Retinal pigment epithelial cell (primary cell): ENCODE measurements at regions not wholly inside any gene's neighbourhood (a gene's known extent, or its start where the extent isn't known, plus 50 kb on each side); places are given as distances from the start of the nearest gene placed in this dataset.
"Not testable (repeated sequence)": the region's sequence is repeated elsewhere in the genome, so short reads cannot be mapped to it uniquely, and the experiment has no call there.

Source experiments
- DNase-seq: peaks from one replicate; pipeline ENCODE4 v3.0.0-alpha.2; 2010; ENCODE audit warnings: low read depth
- H3K4me3 ChIP-seq: 2 replicates; pipeline ENCODE4 v1.5.1; 2011; ENCODE audit warnings: mild to moderate bottlenecking, low read length, control low read depth, moderate library complexity
- TF ChIP-seq, protein P1 (sequence below): conservative IDR thresholded peaks from 2 replicates; pipeline ENCODE4 v1.5.1; 2011; ENCODE audit warnings: low read depth, low read length, control low read depth, inconsistent platforms

DNA sequence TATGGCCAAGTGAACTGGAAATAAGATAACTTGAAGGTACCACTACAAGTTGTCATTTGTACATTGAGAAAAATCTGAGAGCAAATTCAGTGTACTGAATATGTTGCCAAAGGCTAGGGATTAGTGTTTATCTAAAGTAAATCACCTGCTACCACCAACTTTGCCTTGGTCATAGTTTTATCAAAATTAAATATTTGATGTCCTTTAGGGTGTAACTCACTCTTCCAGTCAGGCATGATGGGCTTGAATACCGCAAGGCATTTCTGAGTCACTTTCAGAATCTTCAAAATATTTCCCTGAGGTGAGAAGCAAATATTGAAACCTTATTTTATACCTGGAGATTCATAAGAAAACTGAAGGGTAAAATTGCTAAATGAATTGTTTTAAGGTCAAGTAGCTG, 1338.6 kb upstream of the ACO1 start:
- no peak for DNase-seq
- TF ChIP-seq, protein P1, sequence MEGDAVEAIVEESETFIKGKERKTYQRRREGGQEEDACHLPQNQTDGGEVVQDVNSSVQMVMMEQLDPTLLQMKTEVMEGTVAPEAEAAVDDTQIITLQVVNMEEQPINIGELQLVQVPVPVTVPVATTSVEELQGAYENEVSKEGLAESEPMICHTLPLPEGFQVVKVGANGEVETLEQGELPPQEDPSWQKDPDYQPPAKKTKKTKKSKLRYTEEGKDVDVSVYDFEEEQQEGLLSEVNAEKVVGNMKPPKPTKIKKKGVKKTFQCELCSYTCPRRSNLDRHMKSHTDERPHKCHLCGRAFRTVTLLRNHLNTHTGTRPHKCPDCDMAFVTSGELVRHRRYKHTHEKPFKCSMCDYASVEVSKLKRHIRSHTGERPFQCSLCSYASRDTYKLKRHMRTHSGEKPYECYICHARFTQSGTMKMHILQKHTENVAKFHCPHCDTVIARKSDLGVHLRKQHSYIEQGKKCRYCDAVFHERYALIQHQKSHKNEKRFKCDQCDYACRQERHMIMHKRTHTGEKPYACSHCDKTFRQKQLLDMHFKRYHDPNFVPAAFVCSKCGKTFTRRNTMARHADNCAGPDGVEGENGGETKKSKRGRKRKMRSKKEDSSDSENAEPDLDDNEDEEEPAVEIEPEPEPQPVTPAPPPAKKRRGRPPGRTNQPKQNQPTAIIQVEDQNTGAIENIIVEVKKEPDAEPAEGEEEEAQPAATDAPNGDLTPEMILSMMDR, result no peak
- H3K4me3 ChIP-seq, result no peak overlapping the region

DNA sequence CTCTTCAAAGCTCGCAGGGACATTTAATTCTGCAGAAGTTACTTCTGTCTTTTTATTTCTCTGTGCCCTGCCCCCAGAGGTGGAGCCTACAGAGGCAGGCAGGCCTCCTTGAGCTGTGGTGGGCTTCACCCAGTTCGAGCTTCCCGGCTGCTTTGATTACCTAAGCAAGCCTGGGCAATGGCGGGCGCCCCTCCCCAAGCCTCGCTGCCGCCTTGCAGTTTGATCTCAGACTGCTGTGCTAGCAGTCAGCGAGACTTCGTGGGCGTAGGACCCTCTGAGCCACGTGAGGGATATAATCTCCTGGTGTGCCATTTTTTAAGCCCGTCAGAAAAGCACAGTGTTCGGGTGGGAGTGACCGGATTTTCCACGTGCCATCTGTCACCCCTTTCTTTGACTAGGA, 1322.9 kb upstream of the ACO1 start:
- H3K4me3 ChIP-seq, DNase-seq: not testable (repeated sequence)

DNA sequence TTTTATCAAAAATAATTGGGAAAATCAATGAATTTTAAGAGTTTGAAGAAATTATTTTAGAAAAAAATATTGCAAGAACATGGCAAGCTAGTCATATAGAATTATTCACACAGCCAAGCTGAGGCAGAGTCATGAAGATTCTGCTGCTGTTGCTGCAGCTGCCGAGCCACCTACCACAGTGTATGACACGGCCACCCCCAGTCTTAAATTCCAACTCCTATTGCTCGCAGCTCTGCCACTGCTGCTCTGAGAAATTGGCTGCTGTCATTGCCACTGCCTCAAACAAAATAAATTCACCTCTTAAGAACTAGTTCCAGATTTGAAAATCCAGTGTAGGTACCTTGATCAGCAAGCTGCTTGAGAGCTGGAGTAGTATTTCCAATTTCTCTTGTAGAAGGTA, 1318.8 kb upstream of the ACO1 start:
- DNase-seq, result no peak
- TF ChIP-seq, protein P1, result no peak
- no peak overlapping the region for H3K4me3 ChIP-seq

DNA sequence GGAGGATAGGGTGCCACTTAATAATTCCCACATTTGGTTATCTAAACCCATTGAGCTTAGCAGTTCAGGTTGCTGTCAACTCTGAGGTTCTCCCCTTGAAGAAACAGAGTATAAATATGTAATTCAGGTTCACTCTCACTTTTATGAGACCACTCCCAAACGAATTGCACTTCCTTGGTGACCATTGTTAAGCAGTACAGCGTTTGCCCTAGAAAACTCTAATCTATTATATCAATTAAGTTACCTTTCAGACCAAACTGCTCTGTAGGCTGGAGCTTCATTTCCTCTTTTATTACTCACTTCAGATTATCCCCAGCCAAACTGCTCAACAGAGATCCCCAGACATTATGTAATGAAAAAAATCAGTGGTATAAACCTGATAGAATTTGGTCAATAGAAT, 1317.0 kb upstream of the ACO1 start:
- no peak overlapping the region for H3K4me3 ChIP-seq
- no peak for DNase-seq
- TF ChIP-seq, protein P1, result no peak

DNA sequence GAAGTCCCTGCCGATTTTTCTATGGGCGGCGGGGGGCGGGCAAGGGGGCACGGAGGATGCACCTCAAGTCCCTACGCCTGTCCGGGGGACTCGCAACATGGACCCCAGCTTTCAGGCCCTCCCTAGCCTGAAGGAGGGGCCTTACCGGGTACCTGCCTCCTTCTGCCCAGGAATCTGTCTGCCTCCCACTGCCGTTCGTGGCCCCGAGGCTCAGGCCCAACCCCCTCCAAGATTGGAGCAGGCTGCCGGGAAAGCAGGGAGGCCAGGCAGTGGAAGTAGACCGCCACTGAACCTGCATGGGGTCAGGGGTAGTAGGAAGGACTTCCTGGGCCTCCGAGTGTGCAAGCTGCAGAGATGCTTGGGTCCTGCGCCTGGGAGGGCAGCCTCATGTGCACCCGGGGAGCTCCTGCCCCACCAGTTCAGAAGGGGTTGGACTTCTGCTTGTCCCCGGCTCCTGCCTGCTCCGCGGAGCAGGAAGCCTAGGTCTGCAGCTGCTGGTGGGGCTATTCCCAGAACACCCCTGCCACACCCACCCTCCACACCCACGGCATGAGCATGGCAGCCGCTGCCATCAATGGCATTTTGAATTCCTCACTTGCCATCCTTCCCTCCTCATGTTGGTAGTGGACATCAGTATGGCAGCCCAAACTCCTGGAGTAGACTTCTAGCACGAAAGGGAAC, 1312.7 kb upstream of the ACO1 start:
- no peak overlapping the region for H3K4me3 ChIP-seq
- DNase-seq, result no peak
- TF ChIP-seq, protein P1, result no peak

DNA sequence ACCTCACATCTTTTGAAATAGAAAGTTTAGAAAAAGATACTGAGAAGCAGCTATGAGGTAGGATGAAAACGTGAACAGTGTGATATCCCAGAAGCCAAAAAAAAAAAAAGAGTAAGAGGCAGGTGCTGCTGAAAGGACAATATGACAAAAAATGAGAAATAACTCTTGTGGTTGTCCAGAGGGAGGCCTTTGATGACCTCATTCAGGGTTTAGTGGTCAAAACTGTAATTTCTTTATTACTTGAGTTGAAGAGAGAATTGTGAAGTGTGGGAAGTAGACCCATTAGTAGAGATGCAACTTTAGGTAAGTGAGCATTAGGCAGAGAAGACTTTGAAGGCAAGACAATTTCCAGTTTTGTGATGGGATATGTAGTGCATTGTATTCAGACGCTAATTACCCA, 1306.3 kb upstream of the ACO1 start:
- no peak for DNase-seq
- no peak overlapping the region for H3K4me3 ChIP-seq
- TF ChIP-seq, protein P1, result no peak

DNA sequence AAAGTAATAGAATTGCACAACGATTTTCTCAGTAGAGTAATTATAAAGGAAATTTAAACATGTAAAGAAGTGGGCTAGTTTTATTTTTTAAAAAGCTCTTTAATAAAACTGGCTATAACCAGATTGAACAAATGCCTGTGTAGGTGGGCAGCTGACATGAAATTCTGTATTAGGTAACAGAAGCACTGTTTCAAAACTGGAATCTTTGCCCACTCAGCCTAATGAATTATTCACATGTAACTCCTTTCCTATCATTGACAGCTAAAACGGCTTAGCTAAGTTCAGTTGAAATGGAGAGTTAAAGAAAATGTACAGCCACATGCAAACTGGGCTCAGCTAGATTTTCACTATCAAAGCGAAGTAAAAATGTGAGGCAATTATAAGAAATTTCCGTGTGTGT, 1300.1 kb upstream of the ACO1 start:
- DNase-seq, result no peak
- no peak overlapping the region for H3K4me3 ChIP-seq
- TF ChIP-seq, protein P1, result no peak
